ENCODE measurements at regions not wholly inside any gene's neighbourhood (a gene's known extent, or its start where the extent isn't known, plus 50 kb on each side); places are given as distances from the start of the nearest gene placed in this dataset.

- DNase-seq, result no peak
- Mint-ChIP-seq H3K4me3 (no peak overlapping the region), H3K36me3 (ENCODE audit: low read depth) (no peaks in the 10 kb centered on the region), H3K27me3 (ENCODE audit: insufficient read depth) (no peaks in the 10 kb centered on the region), H3K9me3 (no peaks in the 10 kb centered on the region), H3K4me1 (peaks cover 20% of the 10 kb centered on the region), H3K27ac (no peak overlapping the region)
- Histone ChIP-seq H3K4me1 (ENCODE audit: control insufficient read depth, insufficient read depth, low read length) (peaks cover 7% of the 10 kb centered on the region), H3K4me3 (ENCODE audit: low read length) (no peak overlapping the region), H3K27me3 (ENCODE audit: control insufficient read depth, insufficient read depth, low read length, poor library complexity, severe bottlenecking) (no peaks in the 10 kb centered on the region), H3K9ac (ENCODE audit: extremely low read depth, low read length, poor library complexity, severe bottlenecking) (no peak overlapping the region), H3K36me3 (ENCODE audit: control insufficient read depth, insufficient read depth, low read length) (no peaks in the 10 kb centered on the region), H3K9me3 (ENCODE audit: control insufficient read depth, low read length) (no peaks in the 10 kb centered on the region), H3K27ac (ENCODE audit: low read depth, low read length) (no peak overlapping the region)
- TF ChIP-seq CTCF (conservative IDR thresholded peaks at IDR 0.05), result no peak
- 87 to 93% methylated on average over 3 to 7 of the region's 7 CpGs for WGBS, 2 experiments (ENCODE audit: insufficient coverage in 1 of 2, insufficient read length in 1 of 2)
Measured at GRCh38 chr14:39857376-39858055, 425.3 kb upstream of the FBXO33 start.

DNA sequence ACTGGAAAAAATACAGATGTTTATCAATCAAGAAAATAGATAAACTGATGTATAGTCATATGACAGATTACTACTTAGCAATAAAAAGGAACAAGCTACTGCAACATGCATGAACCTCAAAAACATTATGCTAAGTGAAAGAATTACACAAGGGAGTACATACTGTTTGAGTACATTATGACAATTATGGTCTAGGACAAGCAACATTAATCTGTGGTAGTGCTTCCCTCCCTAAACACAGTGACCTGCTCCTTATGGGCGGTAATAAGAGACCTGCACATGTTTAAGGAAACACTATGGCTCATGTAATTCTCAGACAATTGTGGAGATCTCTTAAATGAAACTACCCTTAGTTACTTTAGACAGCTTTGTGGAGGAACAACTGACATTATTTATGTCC, 421.2 kb upstream of the FBXO33 start:
- H3K4me1 Mint-ChIP-seq, result no peaks in the 10 kb centered on the region

DNA sequence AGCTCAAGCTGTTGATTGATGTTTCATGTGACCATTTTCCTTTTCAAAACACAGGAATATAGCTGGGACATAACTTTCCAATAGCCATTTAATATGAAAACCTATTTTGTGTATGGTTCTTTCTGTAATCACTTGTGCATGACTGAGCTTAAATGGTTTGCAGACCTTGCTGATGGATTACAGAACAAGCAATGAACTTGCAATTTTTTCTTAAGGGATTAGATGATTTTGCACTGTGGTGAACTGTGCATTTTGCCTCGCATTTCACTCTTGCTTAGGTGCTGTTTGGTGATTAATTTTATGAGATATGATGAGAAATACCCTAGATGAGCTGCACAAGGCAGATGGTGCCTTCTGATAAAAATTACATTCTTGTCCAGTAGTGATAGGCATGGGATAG, 419.0 kb upstream of the FBXO33 start:
- H3K4me1 Mint-ChIP-seq, result no peaks in the 10 kb centered on the region
- H3K27ac Mint-ChIP-seq, result no peak overlapping the region
- 80% methylated on average over 1 of the region's 1 CpG for WGBS, 2 experiments (ENCODE audit: insufficient coverage in 1 of 2, insufficient read length in 1 of 2)
- DNase-seq, result no peak
- Histone ChIP-seq H3K27ac (ENCODE audit: low read depth, low read length) (no peak overlapping the region), H3K4me1 (ENCODE audit: control insufficient read depth, insufficient read depth, low read length) (no peaks in the 10 kb centered on the region), H3K9me3 (ENCODE audit: control insufficient read depth, low read length) (no peaks in the 10 kb centered on the region), H3K36me3 (ENCODE audit: control insufficient read depth, insufficient read depth, low read length) (no peaks in the 10 kb centered on the region), H3K4me3 (ENCODE audit: low read length) (no peak overlapping the region), H3K9ac (ENCODE audit: extremely low read depth, low read length, poor library complexity, severe bottlenecking) (no peak overlapping the region), H3K27me3 (ENCODE audit: control insufficient read depth, insufficient read depth, low read length, poor library complexity, severe bottlenecking) (no peaks in the 10 kb centered on the region)
- no peaks in the 10 kb centered on the region for H3K36me3 Mint-ChIP-seq (ENCODE audit: low read depth)
- H3K27me3 Mint-ChIP-seq (ENCODE audit: insufficient read depth), result no peaks in the 10 kb centered on the region
- no peak overlapping the region for H3K4me3 Mint-ChIP-seq
- no peak for TF ChIP-seq CTCF (conservative IDR thresholded peaks at IDR 0.05)
- H3K9me3 Mint-ChIP-seq, result no peaks in the 10 kb centered on the region

More for the DNA sequence above, 421.2 kb upstream of the FBXO33 start:
- no peak for DNase-seq
- H3K9me3 Mint-ChIP-seq, result no peaks in the 10 kb centered on the region
- H3K27me3 Mint-ChIP-seq (ENCODE audit: insufficient read depth), result no peaks in the 10 kb centered on the region
- WGBS, 2 experiments (ENCODE audit: insufficient coverage in 1 of 2, insufficient read length in 1 of 2), result 86% methylated on average over 1 of the region's 1 CpG; no CpG with 5 or more reads in 1 of the 2 experiments
- H3K4me1 ChIP-seq (ENCODE audit: control insufficient read depth, insufficient read depth, low read length), result no peaks in the 10 kb centered on the region
- no peak overlapping the region for H3K27ac ChIP-seq (ENCODE audit: low read depth, low read length)
- H3K9ac ChIP-seq (ENCODE audit: extremely low read depth, low read length, poor library complexity, severe bottlenecking), result no peak overlapping the region
- no peaks in the 10 kb centered on the region for H3K27me3 ChIP-seq (ENCODE audit: control insufficient read depth, insufficient read depth, low read length, poor library complexity, severe bottlenecking)
- H3K4me3 ChIP-seq (ENCODE audit: low read length), result no peak overlapping the region
- no peaks in the 10 kb centered on the region for H3K9me3 ChIP-seq (ENCODE audit: control insufficient read depth, low read length)
- H3K36me3 ChIP-seq (ENCODE audit: control insufficient read depth, insufficient read depth, low read length), result no peaks in the 10 kb centered on the region
- H3K36me3 Mint-ChIP-seq (ENCODE audit: low read depth), result no peaks in the 10 kb centered on the region
- no peak overlapping the region for H3K4me3 Mint-ChIP-seq
- no peak for TF ChIP-seq CTCF (conservative IDR thresholded peaks at IDR 0.05)
- H3K27ac Mint-ChIP-seq, result no peak overlapping the region
